HCT116 (cell line): ENCODE measurements at regions not wholly inside any gene's neighbourhood (a gene's known extent, or its start where the extent isn't known, plus 50 kb on each side); places are given as distances from the start of the nearest gene placed in this dataset.

Source experiments
- ATAC-seq: fragments of 200-7000 bp; cut with Tn5 transposase; 2 replicates; pipeline ENCODE4 v1.9.1; 2020; ENCODE audit warnings: mild to moderate bottlenecking, moderate library complexity
- BruUV-seq: library from RNA; stranded (reverse); fragments of 400-500 nt; replicated peaks from 2 replicates; lab custom pipeline; 2021; lab: Mats Ljungman, UMichigan
- CTCF ChIA-PET: fragments of 300-600 bp; sonication (Branson Sonifier 250); formaldehyde crosslinking; loops from one replicate; lab custom pipeline; 2021; ENCODE audit warnings: antibody characterized with exemption; lab: Charles Lee
- POLR2A ChIA-PET: fragments of 300-600, 350-600 bp; sonication (Branson Sonifier 250); formaldehyde crosslinking; loops from one replicate; lab custom pipeline; 2021; ENCODE audit warnings: antibody characterized with exemption; lab: Charles Lee
- RAD21 ChIA-PET, 2 experiments: fragments of 300-600 bp; sonication (Branson Sonifier 250); formaldehyde crosslinking; loops; one replicate each; lab custom pipeline; 2023; ENCODE audit warnings: low total read pairs in 2 of 2; ENCODE audit not compliant: uncharacterized antibody in 2 of 2, unreplicated experiment in 2 of 2, low non-redundant PET in 1 of 2; lab: Charles Lee
- DNase-seq: peaks from one replicate; pipeline ENCODE4 v3.0.0-alpha.2; 2010; ENCODE audit warnings: low read depth, low spot score
- H2AFZ ChIP-seq: fragments of 200-600 bp; shearing (Covaris generic), sonication (generic); 2 replicates; pipeline ENCODE4 v1.6.1; 2017; ENCODE audit warnings: low read depth, mixed run types, mixed read lengths, antibody characterized with exemption, low read length; ENCODE audit not compliant: poor library complexity, severe bottlenecking
- H3K27ac ChIP-seq: 2 replicates; pipeline ENCODE4 v1.5.1; 2012; ENCODE audit warnings: low read depth, low read length
- H3K27me3 ChIP-seq: fragments of 200-600 bp; sonication (generic); 2 replicates; pipeline ENCODE4 v1.6.1; 2016; ENCODE audit warnings: mixed run types, low read length, mixed read lengths; ENCODE audit not compliant: insufficient read depth
- H3K36me3 ChIP-seq, 2 experiments: fragments of 200-500 bp in 1 of 2; fragments of 200-600 bp in 1 of 2; sonication (Bioruptor generic) in 1 of 2; sonication (generic) in 1 of 2; 2 replicates each; pipeline versions ENCODE4 v1.5.1 to v1.6.1; 2014 to 2016; ENCODE audit warnings: low read length in 2 of 2, inconsistent platforms in 1 of 2, mixed read lengths in 1 of 2, mixed run types in 1 of 2; ENCODE audit not compliant: insufficient read depth in 2 of 2, control insufficient read depth in 1 of 2
- H3K4me1 ChIP-seq, 2 experiments: fragments of 200-600 bp in 1 of 2; sonication (generic) in 1 of 2; 2 replicates each; pipeline versions ENCODE4 v1.5.1 to v1.6.1; 2012 to 2017; ENCODE audit warnings: low read length in 2 of 2, inconsistent platforms in 1 of 2, mild to moderate bottlenecking in 1 of 2, mixed read lengths in 1 of 2, mixed run types in 1 of 2, moderate library complexity in 1 of 2; ENCODE audit not compliant: insufficient read depth in 2 of 2, control insufficient read depth in 1 of 2
- H3K4me2 ChIP-seq: fragments of 200-600 bp; sonication (generic); 2 replicates; pipeline ENCODE4 v1.6.1; 2017; ENCODE audit warnings: mixed run types, low read length, mixed read lengths
- H3K4me3 ChIP-seq, 2 experiments: fragments of 200-600 bp in 1 of 2; sonication (generic) in 1 of 2; replicated peaks in 1 of 2; 2 replicates each; pipeline ENCODE4 v1.5.1; 2011 to 2016; ENCODE audit warnings: low read length in 2 of 2, control low read depth in 1 of 2, low read depth in 1 of 2, mild to moderate bottlenecking in 1 of 2, mixed read lengths in 1 of 2, mixed run types in 1 of 2
- H3K79me2 ChIP-seq: fragments of 200-600 bp; sonication (generic); 2 replicates; pipeline ENCODE4 v1.6.1; 2017; ENCODE audit warnings: mild to moderate bottlenecking, mixed run types, low read length, moderate library complexity, mixed read lengths; ENCODE audit not compliant: insufficient read depth
- H3K9ac ChIP-seq: fragments of 200-600 bp; sonication (generic); 2 replicates; pipeline ENCODE4 v1.6.1; 2016; ENCODE audit warnings: low read length, mixed read lengths
- H3K9me2 ChIP-seq: fragments of 200-600 bp; sonication (generic), shearing (Covaris generic); 2 replicates; pipeline ENCODE4 v1.6.1; 2017; ENCODE audit warnings: mixed run types, mild to moderate bottlenecking, moderate library complexity; ENCODE audit not compliant: insufficient read depth
- H3K9me3 ChIP-seq, 2 experiments: fragments of 200-500 bp in 1 of 2; fragments of 200-600 bp in 1 of 2; sonication (Bioruptor generic) in 1 of 2; sonication (generic) in 1 of 2; 2 replicates each; pipeline ENCODE4 v1.6.1; 2014 to 2017; ENCODE audit warnings: low read length in 2 of 2, mixed read lengths in 2 of 2, inconsistent platforms in 1 of 2, low read depth in 1 of 2, mild to moderate bottlenecking in 1 of 2, mixed run types in 1 of 2, moderate library complexity in 1 of 2; ENCODE audit not compliant: control insufficient read depth in 1 of 2, insufficient read depth in 1 of 2
- H4K20me1 ChIP-seq: fragments of 200-600 bp; sonication (generic), shearing (Covaris generic); 2 replicates; pipeline ENCODE4 v1.6.1; 2017; ENCODE audit warnings: mixed run types, mild to moderate bottlenecking, moderate library complexity; ENCODE audit not compliant: insufficient read depth
- CTCF ChIP-seq, 3 experiments: fragments of 200-600 bp in 1 of 3; sonication (generic) in 1 of 3; IDR thresholded peaks in 2 of 3; conservative IDR thresholded peaks in 1 of 3; 2 replicates each; pipeline ENCODE4 v1.5.1; 2012 to 2017; ENCODE audit warnings: low read depth in 2 of 3, low read length in 2 of 3, antibody characterized with exemption in 1 of 3, borderline replicate concordance in 1 of 3, control low read depth in 1 of 3, mild to moderate bottlenecking in 1 of 3, mixed read lengths in 1 of 3, mixed run types in 1 of 3, moderate library complexity in 1 of 3; ENCODE audit not compliant: insufficient read depth in 1 of 3
- REST ChIP-seq: IDR thresholded peaks from 2 replicates; pipeline ENCODE4 v1.6.1; 2012; ENCODE audit warnings: low read depth
- intact Hi-C: fragments of 100-400 bp; cut with micrococcal nuclease; formaldehyde crosslinking; loops from 2 replicates; pipeline ENCODE4 v1.10.0; 2022

GRCh38 chr9:90953200-90953599, 151.6 kb downstream of the SYK start:
- Histone ChIP-seq H3K4me1 (no peaks in the 10 kb centered on the region), H3K9ac (no peak overlapping the region), H2AFZ (no peak overlapping the region), H4K20me1 (no peaks in the 10 kb centered on the region), H3K27me3 (0 out of 2 replicates have a peak, but pooled peaks cover 6% of the 10 kb centered on the region), H3K9me2 (no peaks in the 10 kb centered on the region), H3K9me3 (no peaks in the 10 kb centered on the region), H3K79me2 (no peaks in the 10 kb centered on the region), H3K4me3 (no peak overlapping the region), H3K36me3 (no peaks in the 10 kb centered on the region), H3K27ac (no peak overlapping the region), H3K4me2 (no peak overlapping the region)
- ATAC-seq: peak; percentile 61; the same call in 1 of the 2 replicates
- DNase-seq: no peak
- ChIA-PET POLR2A (no interaction called here), RAD21 (no interaction called here), CTCF (interaction anchor here (0.9 kb wide), 1 partner anchor 245 kb away, joined by 3 read pairs; no protein-coding TSS in a partner anchor)
- no TSS peak for BruUV-seq
- intact Hi-C loops: no loop called here
- no peak for TF ChIP-seq REST
- peak in 1 of 3 experiments; percentile 7; a peak in 1 of 6 replicates for TF ChIP-seq CTCF (IDR thresholded peaks at IDR 0.05 in 2 of 3, conservative IDR thresholded peaks at IDR 0.05 in 1 of 3; ENCODE audit: borderline replicate concordance in 1 of 3, insufficient read depth in 1 of 3, low read depth in 2 of 3, low read length in 2 of 3)
- TF ChIP-seq, all 23 proteins: peak for 1
